ENCODE measurements at regions not wholly inside any gene's neighbourhood (a gene's known extent, or its start where the extent isn't known, plus 50 kb on each side); places are given as distances from the start of the nearest gene placed in this dataset.

GRCh38 chr5:62681117-62681850 lies 102.7 kb downstream of the LRRC70 start:
- Mint-ChIP-seq H3K27ac (no peak overlapping the region), H3K9me3 (peaks cover 12 to 34% (median 30%) of the 10 kb centered on the region in 7 donors), H3K36me3 (no peaks in the 10 kb centered on the region), H3K4me3 (no peak overlapping the region), H3K4me1 (no peaks in the 10 kb centered on the region), H3K27me3 (ENCODE audit: low read depth in 3 of 3) (peaks cover 0 to 1% (median 0%) of the 10 kb centered on the region in 3 donors)
- Histone ChIP-seq H3K36me3 (replicated peaks in 1 of 2; ENCODE audit: control insufficient read depth in 1 of 2, insufficient read depth in 2 of 2, low read length in 2 of 2) (no peaks in the 10 kb centered on the region), H3K9ac (ENCODE audit: insufficient read depth, low read length, poor library complexity, severe bottlenecking) (no peak overlapping the region), H2AFZ (ENCODE audit: insufficient read depth, low read depth, low read length, poor library complexity, severe bottlenecking) (no peak overlapping the region), H3K4me3 (replicated peaks in 1 of 3; ENCODE audit: low read depth in 2 of 3, low read length in 3 of 3) (no peak overlapping the region), H3K27me3 (ENCODE audit: control insufficient read depth in 2 of 2, insufficient read depth in 2 of 2, low read length in 2 of 2) (no peaks in the 10 kb centered on the region), H3K27ac (ENCODE audit: low read depth in 1 of 2, low read length in 2 of 2) (no peak overlapping the region), H3K4me2 (replicated peaks; ENCODE audit: extremely low read depth, low read length, poor library complexity, severe bottlenecking) (no peak overlapping the region), H3K79me2 (ENCODE audit: insufficient read depth, low read length) (no peaks in the 10 kb centered on the region), H4K20me1 (ENCODE audit: insufficient read depth, low read length) (no peaks in the 10 kb centered on the region), H3K4me1 (ENCODE audit: control insufficient read depth in 1 of 2, insufficient read depth in 2 of 2, low read length in 2 of 2) (no peaks in the 10 kb centered on the region), H3K9me3 (replicated peaks in 1 of 2; ENCODE audit: control insufficient read depth in 1 of 2, insufficient read depth in 1 of 2, low read length in 2 of 2) (peaks cover 8 to 24% of the 10 kb centered on the region in 2 donors)
- DNase-seq, result no peak
- no peak for TF ChIP-seq CTCF (IDR thresholded peaks at IDR 0.05)
- intact Hi-C loops (cut with micrococcal nuclease), result no loop called here
- WGBS (ENCODE audit: insufficient coverage), result no CpG with 5 or more reads among the region's 3 CpGs

- Histone ChIP-seq H3K27me3 (ENCODE audit: control insufficient read depth in 2 of 2, insufficient read depth in 2 of 2, low read length in 2 of 2) (no peaks in the 10 kb centered on the region), H3K4me3 (replicated peaks in 1 of 3; ENCODE audit: low read depth in 2 of 3, low read length in 3 of 3) (no peak overlapping the region), H3K9ac (ENCODE audit: insufficient read depth, low read length, poor library complexity, severe bottlenecking) (no peak overlapping the region), H4K20me1 (ENCODE audit: insufficient read depth, low read length) (no peaks in the 10 kb centered on the region), H3K36me3 (replicated peaks in 1 of 2; ENCODE audit: control insufficient read depth in 1 of 2, insufficient read depth in 2 of 2, low read length in 2 of 2) (no peaks in the 10 kb centered on the region), H2AFZ (ENCODE audit: insufficient read depth, low read depth, low read length, poor library complexity, severe bottlenecking) (no peak overlapping the region), H3K4me1 (ENCODE audit: control insufficient read depth in 1 of 2, insufficient read depth in 2 of 2, low read length in 2 of 2) (no peaks in the 10 kb centered on the region), H3K4me2 (replicated peaks; ENCODE audit: extremely low read depth, low read length, poor library complexity, severe bottlenecking) (no peak overlapping the region), H3K9me3 (replicated peaks in 1 of 2; ENCODE audit: control insufficient read depth in 1 of 2, insufficient read depth in 1 of 2, low read length in 2 of 2) (peaks cover 8 to 24% of the 10 kb centered on the region in 2 donors), H3K79me2 (ENCODE audit: insufficient read depth, low read length) (no peaks in the 10 kb centered on the region), H3K27ac (ENCODE audit: low read depth in 1 of 2, low read length in 2 of 2) (no peak overlapping the region)
- Mint-ChIP-seq H3K4me1 (no peaks in the 10 kb centered on the region), H3K36me3 (no peaks in the 10 kb centered on the region), H3K27me3 (ENCODE audit: low read depth in 3 of 3) (peaks cover 0 to 2% (median 1%) of the 10 kb centered on the region in 3 donors), H3K9me3 (peaks cover 20 to 40% (median 36%) of the 10 kb centered on the region in 7 donors), H3K27ac (no peak overlapping the region), H3K4me3 (no peak overlapping the region)
- no peak for TF ChIP-seq CTCF (IDR thresholded peaks at IDR 0.05)
- intact Hi-C loops (cut with micrococcal nuclease), result no loop called here
- no peak for DNase-seq
Measured at GRCh38 chr5:62680121-62680520, 101.5 kb downstream of the LRRC70 start.

All from CD14-positive monocyte (primary cell).